Stimulated activated CD4-positive, alpha-beta T cell treated with anti-CD3 and anti-CD28 coated beads, Interleukin-4, amount 100 ng/mL, for 48 hours (primary cell): ENCODE measurements at regions not wholly inside any gene's neighbourhood (a gene's known extent, or its start where the extent isn't known, plus 50 kb on each side); places are given as distances from the start of the nearest gene placed in this dataset.
"Not testable (repeated sequence)": the region's sequence is repeated elsewhere in the genome, so short reads cannot be mapped to it uniquely, and the experiment has no call there.

Experiments
- DNase-seq, 2 donors: peaks; one replicate each; pipeline ENCODE4 v3.0.0-alpha.2; 2020; ENCODE audit warnings: low read depth in 2 of 2

GRCh38 chr17:70286391-70286790 is 117.1 kb downstream of the KCNJ2 start:
- DNase-seq, result no peak

- no peak for DNase-seq
Observed at GRCh38 chr17:70288540-70289290, 119.4 kb downstream of the KCNJ2 start.

GRCh38 chr17:70290770-70291169 is 121.4 kb downstream of the KCNJ2 start:
- no peak for DNase-seq

- no peak for DNase-seq
Observed at GRCh38 chr17:70292366-70292765, 123.0 kb downstream of the KCNJ2 start.

- not testable (repeated sequence) for DNase-seq
Observed at GRCh38 chr17:70293564-70294310, 124.4 kb downstream of the KCNJ2 start.

- no peak for DNase-seq
Observed at GRCh38 chr17:70295329-70295728, 126.0 kb downstream of the KCNJ2 start.

GRCh38 chr17:70295731-70296130 is 126.4 kb downstream of the KCNJ2 start:
- no peak for DNase-seq

- DNase-seq, result no peak
Observed at GRCh38 chr17:70296456-70296855, 127.1 kb downstream of the KCNJ2 start.

GRCh38 chr17:70297397-70297796 is 128.1 kb downstream of the KCNJ2 start:
- no peak for DNase-seq

- no peak for DNase-seq
Observed at GRCh38 chr17:70298929-70299531, 129.7 kb downstream of the KCNJ2 start.

- no peak for DNase-seq
Observed at GRCh38 chr17:70307430-70308225, 138.3 kb downstream of the KCNJ2 start.

- DNase-seq, result no peak
Observed at GRCh38 chr17:70308618-70309017, 139.3 kb downstream of the KCNJ2 start.

- DNase-seq, result no peak
Observed at GRCh38 chr17:70310221-70310672, 140.9 kb downstream of the KCNJ2 start.

GRCh38 chr17:70313086-70313852 is 143.9 kb downstream of the KCNJ2 start:
- DNase-seq, result no peak

- DNase-seq, result no peak
Observed at GRCh38 chr17:70314096-70314495, 144.8 kb downstream of the KCNJ2 start.

- no peak for DNase-seq
Observed at GRCh38 chr17:70314506-70314905, 145.2 kb downstream of the KCNJ2 start.

GRCh38 chr17:70317421-70317820 is 148.1 kb downstream of the KCNJ2 start:
- DNase-seq, result no peak

GRCh38 chr17:70318051-70318450 is 148.7 kb downstream of the KCNJ2 start:
- DNase-seq, result no peak

GRCh38 chr17:70319516-70319915 is 150.2 kb downstream of the KCNJ2 start:
- DNase-seq, result no peak

GRCh38 chr17:70320673-70321345 is 151.5 kb downstream of the KCNJ2 start:
- DNase-seq, result no peak

GRCh38 chr17:70321352-70321751 is 152.0 kb downstream of the KCNJ2 start:
- DNase-seq, result no peak
